ENCODE measurements at regions not wholly inside any gene's neighbourhood (a gene's known extent, or its start where the extent isn't known, plus 50 kb on each side); places are given as distances from the start of the nearest gene placed in this dataset.

- no peaks in the 10 kb centered on the region for H3K36me3 ChIP-seq (replicated peaks; ENCODE audit: low read depth, low read length)
- no peak overlapping the region for H3K4me3 ChIP-seq (ENCODE audit: low read length)
- H3K27me3 ChIP-seq (ENCODE audit: low read depth, low read length) = 0 out of 2 replicates have a peak, but pooled peaks cover 4% of the 10 kb centered on the region
- no peak for TF ChIP-seq EZH2phosphoT487 (IDR thresholded peaks at IDR 0.05; ENCODE audit: low read depth)
- TF ChIP-seq CTCF (IDR thresholded peaks at IDR 0.05; ENCODE audit: low read depth, low read length) = no peak
- no peaks in the 10 kb centered on the region for H3K9me3 ChIP-seq (ENCODE audit: insufficient read depth, low read length)
- H3K9ac ChIP-seq (ENCODE audit: low read length) = no peak overlapping the region
- H2AFZ ChIP-seq (ENCODE audit: low read depth, low read length) = peak overlapping the region; percentile 55
- H3K4me2 ChIP-seq (ENCODE audit: low read length) = peak overlapping the region; percentile 5; the same call in 1 of the 2 replicates
- peaks cover 9% of the 10 kb centered on the region for H3K4me1 ChIP-seq (ENCODE audit: low read length)
- no peaks in the 10 kb centered on the region for H3K79me2 ChIP-seq (ENCODE audit: low read length)
- no peak overlapping the region for H3K27ac ChIP-seq (ENCODE audit: low read length)
- H4K20me1 ChIP-seq (ENCODE audit: insufficient read depth, low read length) = no peaks in the 10 kb centered on the region
These were observed 126.5 kb upstream of the MEX3C start for GRCh38 chr18:51323961-51324360.

GRCh38 chr18:51330148-51330547 is 132.7 kb upstream of the MEX3C start:
- H3K4me3 ChIP-seq (ENCODE audit: low read length) = no peak overlapping the region
- no peaks in the 10 kb centered on the region for H3K36me3 ChIP-seq (replicated peaks; ENCODE audit: low read depth, low read length)
- no peaks in the 10 kb centered on the region for H4K20me1 ChIP-seq (ENCODE audit: insufficient read depth, low read length)
- H3K79me2 ChIP-seq (ENCODE audit: low read length) = no peaks in the 10 kb centered on the region
- no peak overlapping the region for H3K9ac ChIP-seq (ENCODE audit: low read length)
- no peak overlapping the region for H3K4me2 ChIP-seq (ENCODE audit: low read length)
- H3K9me3 ChIP-seq (ENCODE audit: insufficient read depth, low read length) = no peaks in the 10 kb centered on the region
- TF ChIP-seq CTCF (IDR thresholded peaks at IDR 0.05; ENCODE audit: low read depth, low read length) (no peak), EZH2phosphoT487 (IDR thresholded peaks at IDR 0.05; ENCODE audit: low read depth) (no peak)
- H3K27me3 ChIP-seq (ENCODE audit: low read depth, low read length) = no peaks in the 10 kb centered on the region
- H3K27ac ChIP-seq (ENCODE audit: low read length) = no peak overlapping the region
- H3K4me1 ChIP-seq (ENCODE audit: low read length) = no peaks in the 10 kb centered on the region
- H2AFZ ChIP-seq (ENCODE audit: low read depth, low read length) = no peak overlapping the region

GRCh38 chr18:51330739-51331138 is 133.3 kb upstream of the MEX3C start:
- Histone ChIP-seq H3K9me3 (ENCODE audit: insufficient read depth, low read length) (no peaks in the 10 kb centered on the region), H3K79me2 (ENCODE audit: low read length) (no peaks in the 10 kb centered on the region), H3K27me3 (ENCODE audit: low read depth, low read length) (no peaks in the 10 kb centered on the region), H3K27ac (ENCODE audit: low read length) (no peak overlapping the region), H3K9ac (ENCODE audit: low read length) (no peak overlapping the region), H3K4me2 (ENCODE audit: low read length) (no peak overlapping the region), H3K4me3 (ENCODE audit: low read length) (no peak overlapping the region), H3K36me3 (replicated peaks; ENCODE audit: low read depth, low read length) (no peaks in the 10 kb centered on the region), H3K4me1 (ENCODE audit: low read length) (no peaks in the 10 kb centered on the region), H2AFZ (ENCODE audit: low read depth, low read length) (no peak overlapping the region), H4K20me1 (ENCODE audit: insufficient read depth, low read length) (no peaks in the 10 kb centered on the region)
- TF ChIP-seq CTCF (IDR thresholded peaks at IDR 0.05; ENCODE audit: low read depth, low read length) (no peak), EZH2phosphoT487 (IDR thresholded peaks at IDR 0.05; ENCODE audit: low read depth) (no peak)

- Histone ChIP-seq H3K4me2 (ENCODE audit: low read length) (no peak overlapping the region), H3K9me3 (ENCODE audit: insufficient read depth, low read length) (no peaks in the 10 kb centered on the region), H3K4me3 (ENCODE audit: low read length) (no peak overlapping the region), H2AFZ (ENCODE audit: low read depth, low read length) (no peak overlapping the region), H3K27ac (ENCODE audit: low read length) (no peak overlapping the region), H3K79me2 (ENCODE audit: low read length) (no peaks in the 10 kb centered on the region), H3K27me3 (ENCODE audit: low read depth, low read length) (no peaks in the 10 kb centered on the region), H3K36me3 (replicated peaks; ENCODE audit: low read depth, low read length) (no peaks in the 10 kb centered on the region), H3K4me1 (ENCODE audit: low read length) (peaks cover 8% of the 10 kb centered on the region), H4K20me1 (ENCODE audit: insufficient read depth, low read length) (no peaks in the 10 kb centered on the region), H3K9ac (ENCODE audit: low read length) (no peak overlapping the region)
- TF ChIP-seq CTCF (IDR thresholded peaks at IDR 0.05; ENCODE audit: low read depth, low read length) (no peak), EZH2phosphoT487 (IDR thresholded peaks at IDR 0.05; ENCODE audit: low read depth) (no peak)
These were observed 139.9 kb upstream of the MEX3C start for GRCh38 chr18:51337406-51337805.
